ENCODE measurements at regions not wholly inside any gene's neighbourhood (a gene's known extent, or its start where the extent isn't known, plus 50 kb on each side); places are given as distances from the start of the nearest gene placed in this dataset.

DNA sequence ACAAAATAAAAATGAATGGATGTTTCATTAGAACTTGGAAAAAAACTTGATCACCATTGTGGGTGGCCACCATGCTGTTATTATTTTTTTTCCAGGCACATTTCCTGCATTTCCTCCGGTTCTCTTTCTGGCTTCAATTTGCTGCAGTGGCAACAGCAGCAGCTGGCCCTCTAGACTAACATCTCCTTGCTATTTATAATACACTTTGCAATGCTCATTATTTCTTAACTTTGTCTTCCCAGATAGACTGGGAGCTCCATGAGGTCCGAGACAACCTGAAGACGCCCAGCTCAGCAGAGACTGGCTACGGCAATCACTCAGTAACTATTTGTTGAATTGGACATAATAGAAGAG is 53.4 kb upstream of the ATP5PO start:
- TF ChIP-seq CBX5 (IDR thresholded peaks at IDR 0.05; ENCODE audit: low read depth), result no peak
- TF ChIP-seq ESRRA (IDR thresholded peaks at IDR 0.05; ENCODE audit: low read length), result no peak
- TF ChIP-seq, protein P1, sequence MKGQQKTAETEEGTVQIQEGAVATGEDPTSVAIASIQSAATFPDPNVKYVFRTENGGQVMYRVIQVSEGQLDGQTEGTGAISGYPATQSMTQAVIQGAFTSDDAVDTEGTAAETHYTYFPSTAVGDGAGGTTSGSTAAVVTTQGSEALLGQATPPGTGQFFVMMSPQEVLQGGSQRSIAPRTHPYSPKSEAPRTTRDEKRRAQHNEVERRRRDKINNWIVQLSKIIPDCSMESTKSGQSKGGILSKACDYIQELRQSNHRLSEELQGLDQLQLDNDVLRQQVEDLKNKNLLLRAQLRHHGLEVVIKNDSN (IDR thresholded peaks at IDR 0.05; ENCODE audit: borderline replicate concordance, extremely low read length, insufficient read depth, low read depth, low read length), result no peak
- TF ChIP-seq POLR2A (IDR thresholded peaks at IDR 0.05; ENCODE audit: low read depth, low read length), result no peak
- TF ChIP-seq RBBP5 (conservative IDR thresholded peaks at IDR 0.05), result no peak
- TF ChIP-seq EZH2 (IDR thresholded peaks at IDR 0.05; ENCODE audit: borderline replicate concordance, control insufficient read depth, low read depth, low read length), result no peak
- no peak for TF ChIP-seq EP300 (IDR thresholded peaks at IDR 0.05; ENCODE audit: borderline replicate concordance in 1 of 2, control insufficient read depth in 1 of 2, low read depth in 2 of 2, low read length in 2 of 2)
- TF ChIP-seq, protein P2, sequence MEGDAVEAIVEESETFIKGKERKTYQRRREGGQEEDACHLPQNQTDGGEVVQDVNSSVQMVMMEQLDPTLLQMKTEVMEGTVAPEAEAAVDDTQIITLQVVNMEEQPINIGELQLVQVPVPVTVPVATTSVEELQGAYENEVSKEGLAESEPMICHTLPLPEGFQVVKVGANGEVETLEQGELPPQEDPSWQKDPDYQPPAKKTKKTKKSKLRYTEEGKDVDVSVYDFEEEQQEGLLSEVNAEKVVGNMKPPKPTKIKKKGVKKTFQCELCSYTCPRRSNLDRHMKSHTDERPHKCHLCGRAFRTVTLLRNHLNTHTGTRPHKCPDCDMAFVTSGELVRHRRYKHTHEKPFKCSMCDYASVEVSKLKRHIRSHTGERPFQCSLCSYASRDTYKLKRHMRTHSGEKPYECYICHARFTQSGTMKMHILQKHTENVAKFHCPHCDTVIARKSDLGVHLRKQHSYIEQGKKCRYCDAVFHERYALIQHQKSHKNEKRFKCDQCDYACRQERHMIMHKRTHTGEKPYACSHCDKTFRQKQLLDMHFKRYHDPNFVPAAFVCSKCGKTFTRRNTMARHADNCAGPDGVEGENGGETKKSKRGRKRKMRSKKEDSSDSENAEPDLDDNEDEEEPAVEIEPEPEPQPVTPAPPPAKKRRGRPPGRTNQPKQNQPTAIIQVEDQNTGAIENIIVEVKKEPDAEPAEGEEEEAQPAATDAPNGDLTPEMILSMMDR (IDR thresholded peaks at IDR 0.05 in 2 of 3, conservative IDR thresholded peaks at IDR 0.05 in 1 of 3; ENCODE audit: control insufficient read depth in 2 of 3, extremely low read depth in 1 of 3, insufficient read depth in 1 of 3, low read depth in 3 of 3, low read length in 3 of 3), result no peak
- no peak for TF ChIP-seq RCOR1 (conservative IDR thresholded peaks at IDR 0.05; ENCODE audit: low read depth, low read length)
- no peak for TF ChIP-seq CHD2 (IDR thresholded peaks at IDR 0.05; ENCODE audit: borderline replicate concordance, low read depth, low read length)
- no peak for TF ChIP-seq MXI1 (IDR thresholded peaks at IDR 0.05; ENCODE audit: low read depth, low read length)
- no peak for TF ChIP-seq CREM (IDR thresholded peaks at IDR 0.05; ENCODE audit: low read depth)

Measured in GM12878 (cell line).